Vagina (tissue), 2 donors: ENCODE measurements at regions not wholly inside any gene's neighbourhood (a gene's known extent, or its start where the extent isn't known, plus 50 kb on each side); places are given as distances from the start of the nearest gene placed in this dataset.

Source experiments
- DNase-seq, 2 donors: peaks; one replicate each; pipeline ENCODE4 v3.0.0-alpha.2; 2017; ENCODE audit errors: extremely low spot score in 2 of 2
- H3K27ac ChIP-seq: fragments of 200-600 bp; sonication (generic); one replicate; pipeline ENCODE4 v1.5.1; 2019
- H3K27me3 ChIP-seq: fragments of 200-600 bp; sonication (generic); one replicate; pipeline ENCODE4 v1.5.1; 2019
- H3K36me3 ChIP-seq, 2 donors: fragments of 200-600 bp; sonication (generic); one replicate each; pipeline ENCODE4 v1.5.1; 2017 to 2019
- H3K4me1 ChIP-seq: fragments of 200-600 bp; sonication (generic); one replicate; pipeline ENCODE4 v1.5.1; 2019
- H3K4me3 ChIP-seq, 2 donors: fragments of 200-600 bp; sonication (generic); 1 replicate in 1 of 2; 2 replicates in 1 of 2; pipeline ENCODE4 v1.5.1; 2016 to 2019
- H3K9me3 ChIP-seq: fragments of 200-600 bp; sonication (generic); one replicate; pipeline ENCODE4 v1.5.1; 2019
- CTCF ChIP-seq, 3 experiments: fragments of 450-650 bp in 2 of 3; fragments of 200-600 bp in 1 of 3; sonication (generic) in 1 of 3; IDR thresholded peaks; one replicate each; pipeline ENCODE4 v1.5.1; 2017 to 2019; ENCODE audit warnings: antibody characterized with exemption in 3 of 3, mild to moderate bottlenecking in 2 of 3, moderate library complexity in 2 of 3
- POLR2A ChIP-seq, 2 donors: fragments of 450-650 bp; IDR thresholded peaks; one replicate each; pipeline ENCODE4 v1.6.1; 2017; ENCODE audit warnings: antibody characterized with exemption in 2 of 2, mild to moderate bottlenecking in 2 of 2, moderate library complexity in 2 of 2
- POLR2AphosphoS5 ChIP-seq, 2 donors: sonication (generic); formaldehyde crosslinking; IDR thresholded peaks; one replicate each; pipeline ENCODE4 v1.9.0; 2017; ENCODE audit warnings: antibody characterized with exemption in 2 of 2, mild to moderate bottlenecking in 2 of 2, low read depth in 1 of 2; ENCODE audit not compliant: insufficient read depth in 1 of 2
- intact Hi-C: fragments of 100-400 bp; cut with DNase I; formaldehyde crosslinking; loops from one replicate; pipeline ENCODE4 v1.15.1; 2023

- peak in 1 of 2 donors; percentile 40 for DNase-seq
- no peaks in the 10 kb centered on the region for H3K4me1 ChIP-seq
- no peak for TF ChIP-seq CTCF (IDR thresholded peaks at IDR 0.05)
- no peak for TF ChIP-seq POLR2AphosphoS5 (IDR thresholded peaks at IDR 0.05; ENCODE audit: insufficient read depth in 1 of 2, low read depth in 1 of 2)
- TF ChIP-seq POLR2A (IDR thresholded peaks at IDR 0.05) = no peak
- no peaks in the 10 kb centered on the region for H3K9me3 ChIP-seq
- H3K4me3 ChIP-seq = no peak overlapping the region
- intact Hi-C loops = no loop called here
- no peak overlapping the region for H3K27ac ChIP-seq
- H3K36me3 ChIP-seq = no peaks in the 10 kb centered on the region
- no peaks in the 10 kb centered on the region for H3K27me3 ChIP-seq
Observed at GRCh38 chr7:128145191-128145590, 95.9 kb upstream of the LEP start.

- no peaks in the 10 kb centered on the region for H3K9me3 ChIP-seq
- TF ChIP-seq POLR2AphosphoS5 (IDR thresholded peaks at IDR 0.05; ENCODE audit: insufficient read depth in 1 of 2, low read depth in 1 of 2) (no peak), POLR2A (IDR thresholded peaks at IDR 0.05) (no peak), CTCF (IDR thresholded peaks at IDR 0.05) (no peak)
- no peak overlapping the region for H3K4me3 ChIP-seq
- no peaks in the 10 kb centered on the region for H3K4me1 ChIP-seq
- no peak for DNase-seq
- H3K27me3 ChIP-seq = no peaks in the 10 kb centered on the region
- intact Hi-C loops = no loop called here
- no peaks in the 10 kb centered on the region for H3K36me3 ChIP-seq
- H3K27ac ChIP-seq = no peak overlapping the region
Observed at GRCh38 chr7:128146052-128146451, 95.0 kb upstream of the LEP start.

- intact Hi-C loops = no loop called here
- Histone ChIP-seq H3K36me3 (no peaks in the 10 kb centered on the region), H3K4me3 (no peak overlapping the region), H3K9me3 (no peaks in the 10 kb centered on the region), H3K27ac (no peak overlapping the region), H3K27me3 (no peaks in the 10 kb centered on the region), H3K4me1 (no peaks in the 10 kb centered on the region)
- DNase-seq = no peak
- TF ChIP-seq POLR2A (IDR thresholded peaks at IDR 0.05) = no peak
Observed at GRCh38 chr7:128148676-128149075, 92.4 kb upstream of the LEP start.

GRCh38 chr7:128150223-128150865 lies 90.7 kb upstream of the LEP start:
- intact Hi-C loops = no loop called here
- DNase-seq = peak; percentile 42 to 74
- TF ChIP-seq CTCF (IDR thresholded peaks at IDR 0.05) (no peak), POLR2AphosphoS5 (IDR thresholded peaks at IDR 0.05; ENCODE audit: insufficient read depth in 1 of 2, low read depth in 1 of 2) (no peak), POLR2A (IDR thresholded peaks at IDR 0.05) (no peak)

GRCh38 chr7:128151635-128152034 lies 89.4 kb upstream of the LEP start:
- TF ChIP-seq POLR2AphosphoS5 (IDR thresholded peaks at IDR 0.05; ENCODE audit: insufficient read depth in 1 of 2, low read depth in 1 of 2) (no peak), POLR2A (IDR thresholded peaks at IDR 0.05) (no peak), CTCF (IDR thresholded peaks at IDR 0.05) (no peak)
- DNase-seq = no peak
- no peaks in the 10 kb centered on the region for H3K9me3 ChIP-seq
- H3K27me3 ChIP-seq = no peaks in the 10 kb centered on the region
- no peak overlapping the region for H3K4me3 ChIP-seq
- intact Hi-C loops = no loop called here
- no peaks in the 10 kb centered on the region for H3K4me1 ChIP-seq
- no peaks in the 10 kb centered on the region for H3K36me3 ChIP-seq
- H3K27ac ChIP-seq = no peak overlapping the region

More at GRCh38 chr7:128150223-128150865, 90.7 kb upstream of the LEP start:
- Histone ChIP-seq H3K9me3 (no peaks in the 10 kb centered on the region), H3K36me3 (no peaks in the 10 kb centered on the region), H3K4me3 (no peak overlapping the region), H3K27ac (no peak overlapping the region), H3K4me1 (no peaks in the 10 kb centered on the region), H3K27me3 (no peaks in the 10 kb centered on the region)
